ENCODE measurements at regions not wholly inside any gene's neighbourhood (a gene's known extent, or its start where the extent isn't known, plus 50 kb on each side); places are given as distances from the start of the nearest gene placed in this dataset.
A peak's percentile ranks its signal among the peaks of the same experiment; 100 is the strongest.

DNA sequence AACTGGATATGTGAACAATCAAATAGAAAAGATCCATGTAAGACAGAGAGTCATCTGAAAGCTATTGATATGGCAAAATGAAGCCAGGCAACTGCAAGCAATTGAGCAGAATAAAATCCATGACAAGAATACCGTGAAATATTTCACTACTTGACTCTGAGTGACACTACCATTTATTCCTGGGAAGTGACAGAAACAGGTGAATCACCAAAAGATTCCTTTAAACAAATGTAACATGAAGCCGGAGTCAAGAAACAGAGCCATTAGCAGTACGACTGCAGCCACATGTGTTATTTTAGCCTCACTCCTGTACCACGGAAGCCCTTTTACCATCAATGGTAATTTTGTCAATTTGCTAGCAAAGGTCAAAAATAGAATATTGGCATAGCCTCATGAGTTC, 197.7 kb upstream of the POT1 start:
- FAIRE-seq (no peak), DNase-seq (ENCODE audit: insufficient read length) (no peak)
- TF ChIP-seq POLR2A (IDR thresholded peaks at IDR 0.05; ENCODE audit: low read depth, low read length), result no peak
- no peak for TF ChIP-seq POLR2AphosphoS5 (IDR thresholded peaks at IDR 0.05; ENCODE audit: low read depth, low read length)
- TF ChIP-seq TAF1 (IDR thresholded peaks at IDR 0.05; ENCODE audit: borderline replicate concordance, low read depth, low read length), result no peak

GRCh38 chr7:125126376-125126775, 196.8 kb upstream of the POT1 start:
- FAIRE-seq (no peak), DNase-seq (ENCODE audit: insufficient read length) (no peak)
- TF ChIP-seq POLR2A (IDR thresholded peaks at IDR 0.05; ENCODE audit: low read depth, low read length) (no peak), POLR2AphosphoS5 (IDR thresholded peaks at IDR 0.05; ENCODE audit: low read depth, low read length) (no peak), TAF1 (IDR thresholded peaks at IDR 0.05; ENCODE audit: borderline replicate concordance, low read depth, low read length) (no peak)

GRCh38 chr7:125125315-125125714, 195.7 kb upstream of the POT1 start:
- DNase-seq (ENCODE audit: insufficient read length), result no peak
- TF ChIP-seq POLR2A (IDR thresholded peaks at IDR 0.05; ENCODE audit: low read depth, low read length), result no peak
- TF ChIP-seq TAF1 (IDR thresholded peaks at IDR 0.05; ENCODE audit: borderline replicate concordance, low read depth, low read length), result no peak
- no peak for TF ChIP-seq POLR2AphosphoS5 (IDR thresholded peaks at IDR 0.05; ENCODE audit: low read depth, low read length)
- FAIRE-seq, result no peak

- FAIRE-seq (no peak), DNase-seq (ENCODE audit: insufficient read length) (no peak)
- TF ChIP-seq TAF1 (IDR thresholded peaks at IDR 0.05; ENCODE audit: borderline replicate concordance, low read depth, low read length) (no peak), POLR2A (IDR thresholded peaks at IDR 0.05; ENCODE audit: low read depth, low read length) (no peak), POLR2AphosphoS5 (IDR thresholded peaks at IDR 0.05; ENCODE audit: low read depth, low read length) (no peak)
These were observed 192.5 kb upstream of the POT1 start for GRCh38 chr7:125122173-125122572.

DNA sequence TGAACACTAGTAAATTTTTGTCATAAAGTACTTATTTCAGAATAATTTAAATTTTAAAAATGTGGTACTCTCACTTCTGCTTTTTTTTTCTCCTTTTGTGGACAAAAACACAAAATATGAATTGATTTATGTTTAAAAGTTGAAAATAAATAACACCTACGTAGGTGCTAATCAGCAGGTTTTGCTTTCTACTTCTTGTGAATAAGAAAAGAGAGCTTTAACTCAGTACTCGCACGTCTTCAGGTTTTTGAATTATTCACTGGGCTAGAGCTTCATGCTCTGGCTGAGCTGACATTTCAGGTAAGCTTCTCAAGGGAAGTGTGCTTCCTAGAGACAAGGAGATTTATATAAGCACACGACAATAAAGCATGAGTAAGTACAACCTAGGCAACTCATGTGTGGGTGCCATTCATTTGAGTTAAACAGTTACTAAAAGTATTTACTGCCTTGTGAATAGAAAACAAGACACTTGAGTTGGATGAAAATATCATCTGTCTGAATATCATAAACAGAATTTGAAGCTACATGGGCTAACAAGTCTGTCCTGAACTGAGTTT, 190.0 kb upstream of the POT1 start:
- no peak for FAIRE-seq
- TF ChIP-seq TAF1 (IDR thresholded peaks at IDR 0.05; ENCODE audit: borderline replicate concordance, low read depth, low read length) (no peak), POLR2AphosphoS5 (IDR thresholded peaks at IDR 0.05; ENCODE audit: low read depth, low read length) (no peak), POLR2A (IDR thresholded peaks at IDR 0.05; ENCODE audit: low read depth, low read length) (no peak)
- no peak for DNase-seq (ENCODE audit: insufficient read length)

DNA sequence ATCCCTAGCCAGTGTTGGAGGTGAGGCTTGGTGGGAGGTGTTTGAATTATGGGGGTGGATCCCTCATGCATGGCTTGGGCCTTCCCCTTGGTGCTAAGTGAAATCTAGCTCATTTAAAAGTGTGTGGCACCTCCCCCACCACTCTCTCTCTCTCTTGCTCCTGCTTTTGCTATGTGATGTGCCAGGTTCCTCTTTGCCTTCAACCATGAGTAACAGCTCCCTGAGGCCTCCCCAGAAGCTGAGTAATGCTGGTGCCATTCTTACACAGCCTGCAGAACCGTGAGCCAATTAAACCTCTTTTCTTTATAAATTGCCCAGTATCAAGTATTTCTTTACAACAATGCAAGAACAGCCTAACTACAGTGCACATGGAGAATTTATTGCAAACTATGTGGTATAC, 188.8 kb upstream of the POT1 start:
- FAIRE-seq (no peak), DNase-seq (ENCODE audit: insufficient read length) (no peak)
- TF ChIP-seq POLR2A (IDR thresholded peaks at IDR 0.05; ENCODE audit: low read depth, low read length) (no peak), TAF1 (IDR thresholded peaks at IDR 0.05; ENCODE audit: borderline replicate concordance, low read depth, low read length) (no peak), POLR2AphosphoS5 (IDR thresholded peaks at IDR 0.05; ENCODE audit: low read depth, low read length) (no peak)

DNA sequence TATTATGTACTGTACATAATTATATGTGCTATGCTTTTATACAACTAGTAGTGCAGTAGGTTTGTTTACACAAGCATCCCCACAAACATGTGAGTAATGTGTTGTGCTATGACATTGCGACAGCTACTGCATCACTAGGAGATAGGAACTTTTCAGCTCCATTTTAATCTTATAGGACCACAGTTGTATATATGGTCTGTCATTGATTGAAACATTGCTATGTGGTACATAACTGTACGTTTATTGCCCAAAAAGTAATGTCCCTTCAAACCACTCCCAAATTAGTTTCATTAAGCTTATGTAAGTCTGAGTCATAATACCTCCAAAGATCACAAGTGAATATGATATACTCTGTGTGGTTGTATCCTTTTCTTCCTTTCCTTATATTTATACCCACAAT, 183.2 kb upstream of the POT1 start:
- no peak for FAIRE-seq
- no peak for TF ChIP-seq POLR2A (IDR thresholded peaks at IDR 0.05; ENCODE audit: low read depth, low read length)
- no peak for TF ChIP-seq TAF1 (IDR thresholded peaks at IDR 0.05; ENCODE audit: borderline replicate concordance, low read depth, low read length)
- TF ChIP-seq POLR2AphosphoS5 (IDR thresholded peaks at IDR 0.05; ENCODE audit: low read depth, low read length), result no peak
- DNase-seq (ENCODE audit: insufficient read length), result no peak

DNA sequence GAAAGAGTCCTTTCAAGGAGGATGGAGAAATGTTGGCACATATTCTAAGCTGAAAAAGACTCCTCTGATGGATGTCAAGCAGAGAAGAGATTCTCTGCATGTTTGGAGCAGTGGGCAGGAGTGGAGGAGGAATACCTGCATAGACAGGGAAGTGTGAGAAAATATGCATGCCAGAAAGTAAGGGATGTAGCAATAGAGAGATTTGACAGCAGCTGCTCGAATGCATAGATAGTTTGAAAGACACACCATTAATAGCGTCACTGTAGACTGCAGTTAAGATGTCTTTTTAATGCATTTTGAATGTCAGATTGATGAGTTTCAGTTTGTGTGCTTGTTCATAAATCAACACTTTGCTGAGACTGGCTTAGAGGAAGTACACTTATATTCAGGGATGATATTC, 169.9 kb upstream of the POT1 start:
- no peak for DNase-seq (ENCODE audit: insufficient read length)
- no peak for TF ChIP-seq TAF1 (IDR thresholded peaks at IDR 0.05; ENCODE audit: borderline replicate concordance, low read depth, low read length)
- no peak for TF ChIP-seq POLR2AphosphoS5 (IDR thresholded peaks at IDR 0.05; ENCODE audit: low read depth, low read length)
- TF ChIP-seq POLR2A (IDR thresholded peaks at IDR 0.05; ENCODE audit: low read depth, low read length), result no peak
- peak; percentile 5 for FAIRE-seq

DNA sequence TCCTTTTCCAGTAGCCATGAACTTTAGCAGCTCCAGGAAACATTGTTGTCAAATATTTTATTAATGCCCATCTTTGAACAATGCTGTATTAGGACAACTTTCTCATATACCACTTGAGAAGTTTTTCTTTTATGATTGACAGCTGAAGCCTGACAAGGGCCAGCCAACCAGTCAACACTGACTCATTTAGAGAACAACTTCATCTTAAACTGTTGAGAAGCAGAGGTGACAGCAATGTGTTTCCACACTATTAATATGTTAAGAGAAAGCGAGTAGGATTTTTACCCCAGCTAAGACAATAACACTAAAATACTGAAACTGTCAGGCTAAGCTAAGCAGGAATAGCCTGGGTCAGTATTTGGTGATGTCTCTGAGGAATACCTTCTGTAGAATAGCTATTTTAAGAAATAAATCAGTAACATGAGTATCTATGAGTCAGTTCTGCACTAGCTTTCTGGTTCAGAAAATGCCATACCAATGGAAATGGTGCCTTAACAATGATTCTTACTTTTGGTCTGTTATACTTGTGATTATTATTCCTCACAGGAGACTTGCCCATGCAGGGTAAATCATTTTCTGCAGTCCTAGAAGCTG, 168.8 kb upstream of the POT1 start:
- TF ChIP-seq POLR2AphosphoS5 (IDR thresholded peaks at IDR 0.05; ENCODE audit: low read depth, low read length), result no peak
- no peak for TF ChIP-seq POLR2A (IDR thresholded peaks at IDR 0.05; ENCODE audit: low read depth, low read length)
- no peak for TF ChIP-seq TAF1 (IDR thresholded peaks at IDR 0.05; ENCODE audit: borderline replicate concordance, low read depth, low read length)
- FAIRE-seq, result no peak
- DNase-seq (ENCODE audit: insufficient read length), result no peak

- FAIRE-seq (no peak), DNase-seq (ENCODE audit: insufficient read length) (no peak)
- no peak for TF ChIP-seq TAF1 (IDR thresholded peaks at IDR 0.05; ENCODE audit: borderline replicate concordance, low read depth, low read length)
- no peak for TF ChIP-seq POLR2AphosphoS5 (IDR thresholded peaks at IDR 0.05; ENCODE audit: low read depth, low read length)
These were observed 161.0 kb upstream of the POT1 start for GRCh38 chr7:125090596-125090995.

GRCh38 chr7:125089171-125089570, 159.5 kb upstream of the POT1 start:
- no peak for FAIRE-seq
- no peak for DNase-seq (ENCODE audit: insufficient read length)
- TF ChIP-seq POLR2A (IDR thresholded peaks at IDR 0.05; ENCODE audit: low read depth, low read length), result no peak
- no peak for TF ChIP-seq TAF1 (IDR thresholded peaks at IDR 0.05; ENCODE audit: borderline replicate concordance, low read depth, low read length)
- TF ChIP-seq POLR2AphosphoS5 (IDR thresholded peaks at IDR 0.05; ENCODE audit: low read depth, low read length), result no peak

- FAIRE-seq, result no peak
- no peak for TF ChIP-seq POLR2A (IDR thresholded peaks at IDR 0.05; ENCODE audit: low read depth, low read length)
- no peak for TF ChIP-seq POLR2AphosphoS5 (IDR thresholded peaks at IDR 0.05; ENCODE audit: low read depth, low read length)
- TF ChIP-seq TAF1 (IDR thresholded peaks at IDR 0.05; ENCODE audit: borderline replicate concordance, low read depth, low read length), result no peak
These were observed 158.9 kb upstream of the POT1 start for GRCh38 chr7:125088555-125088954.

More at GRCh38 chr7:125088555-125088954, 158.9 kb upstream of the POT1 start:
- DNase-seq (ENCODE audit: insufficient read length), result no peak
